ENCODE measurements at regions not wholly inside any gene's neighbourhood (a gene's known extent, or its start where the extent isn't known, plus 50 kb on each side); places are given as distances from the start of the nearest gene placed in this dataset.

GRCh38 chr13:75224053-75224742 lies 257.8 kb downstream of the TBC1D4 start:
- Histone ChIP-seq H3K9ac (no peak overlapping the region), H3K27ac (no peak overlapping the region), H3K27me3 (ENCODE audit: insufficient read depth, low read depth) (no peaks in the 10 kb centered on the region), H3K36me3 (ENCODE audit: insufficient read depth) (no peaks in the 10 kb centered on the region), H4K20me1 (ENCODE audit: insufficient read depth) (no peaks in the 10 kb centered on the region), H3K4me1 (ENCODE audit: low read depth, poor library complexity, severe bottlenecking) (peaks cover 10% of the 10 kb centered on the region), H2AFZ (ENCODE audit: low read depth) (no peak overlapping the region), H3K4me3 (IDR thresholded peaks at IDR 0.05; ENCODE audit: insufficient read depth, low read depth, low read length) (no peak overlapping the region), H3K79me2 (ENCODE audit: insufficient read depth, low read depth) (no peaks in the 10 kb centered on the region), H3K4me2 (no peak overlapping the region)
- TF ChIP-seq CTCF (conservative IDR thresholded peaks at IDR 0.05; ENCODE audit: low read depth, low read length): no peak

GRCh38 chr13:75222031-75222430 lies 259.9 kb downstream of the TBC1D4 start:
- Histone ChIP-seq H3K36me3 (ENCODE audit: insufficient read depth) (no peaks in the 10 kb centered on the region), H2AFZ (ENCODE audit: low read depth) (no peak overlapping the region), H3K27me3 (ENCODE audit: insufficient read depth, low read depth) (no peaks in the 10 kb centered on the region), H3K4me1 (ENCODE audit: low read depth, poor library complexity, severe bottlenecking) (peaks cover 9% of the 10 kb centered on the region), H3K27ac (no peak overlapping the region), H4K20me1 (ENCODE audit: insufficient read depth) (no peaks in the 10 kb centered on the region), H3K79me2 (ENCODE audit: insufficient read depth, low read depth) (no peaks in the 10 kb centered on the region), H3K4me3 (IDR thresholded peaks at IDR 0.05; ENCODE audit: insufficient read depth, low read depth, low read length) (no peak overlapping the region), H3K9ac (no peak overlapping the region), H3K4me2 (no peak overlapping the region)
- TF ChIP-seq CTCF (conservative IDR thresholded peaks at IDR 0.05; ENCODE audit: low read depth, low read length): no peak

- Histone ChIP-seq H3K79me2 (ENCODE audit: insufficient read depth, low read depth) (no peaks in the 10 kb centered on the region), H3K36me3 (ENCODE audit: insufficient read depth) (no peaks in the 10 kb centered on the region), H3K4me3 (IDR thresholded peaks at IDR 0.05; ENCODE audit: insufficient read depth, low read depth, low read length) (no peak overlapping the region), H3K27ac (no peak overlapping the region), H3K27me3 (ENCODE audit: insufficient read depth, low read depth) (no peaks in the 10 kb centered on the region), H2AFZ (ENCODE audit: low read depth) (no peak overlapping the region), H3K4me1 (ENCODE audit: low read depth, poor library complexity, severe bottlenecking) (no peaks in the 10 kb centered on the region), H3K4me2 (no peak overlapping the region), H3K9ac (no peak overlapping the region), H4K20me1 (ENCODE audit: insufficient read depth) (no peaks in the 10 kb centered on the region)
- no peak for TF ChIP-seq CTCF (conservative IDR thresholded peaks at IDR 0.05; ENCODE audit: low read depth, low read length)
Measured at GRCh38 chr13:75220861-75221260, 261.1 kb downstream of the TBC1D4 start.

- H3K4me2 ChIP-seq: 0 out of 2 replicates have a peak overlapping the region, but pooled peaks have one; percentile 21
- H3K4me1 ChIP-seq (ENCODE audit: low read depth, poor library complexity, severe bottlenecking): no peaks in the 10 kb centered on the region
- TF ChIP-seq CTCF (conservative IDR thresholded peaks at IDR 0.05; ENCODE audit: low read depth, low read length): no peak
- no peak overlapping the region for H3K27ac ChIP-seq
- no peaks in the 10 kb centered on the region for H3K27me3 ChIP-seq (ENCODE audit: insufficient read depth, low read depth)
- no peak overlapping the region for H3K9ac ChIP-seq
- H3K36me3 ChIP-seq (ENCODE audit: insufficient read depth): no peaks in the 10 kb centered on the region
- H4K20me1 ChIP-seq (ENCODE audit: insufficient read depth): no peaks in the 10 kb centered on the region
- no peak overlapping the region for H3K4me3 ChIP-seq (IDR thresholded peaks at IDR 0.05; ENCODE audit: insufficient read depth, low read depth, low read length)
- no peaks in the 10 kb centered on the region for H3K79me2 ChIP-seq (ENCODE audit: insufficient read depth, low read depth)
- H2AFZ ChIP-seq (ENCODE audit: low read depth): peak overlapping the region; percentile 30; the same call in 1 of the 2 replicates
Measured at GRCh38 chr13:75220238-75220542, 261.8 kb downstream of the TBC1D4 start.

All from KMS-11 (cell line).